NCI-H82 (cell line): ENCODE measurements at regions not wholly inside any gene's neighbourhood (a gene's known extent, or its start where the extent isn't known, plus 50 kb on each side); places are given as distances from the start of the nearest gene placed in this dataset.

Experiments used
- DNase-seq: peaks from one replicate; lab custom pipeline; 2025; lab: John Stamatoyannopoulos, UW

- DNase-seq, result no peak
Observed at GRCh38 chr1:168917796-168918195, 188.7 kb upstream of the ATP1B1 start.

DNA sequence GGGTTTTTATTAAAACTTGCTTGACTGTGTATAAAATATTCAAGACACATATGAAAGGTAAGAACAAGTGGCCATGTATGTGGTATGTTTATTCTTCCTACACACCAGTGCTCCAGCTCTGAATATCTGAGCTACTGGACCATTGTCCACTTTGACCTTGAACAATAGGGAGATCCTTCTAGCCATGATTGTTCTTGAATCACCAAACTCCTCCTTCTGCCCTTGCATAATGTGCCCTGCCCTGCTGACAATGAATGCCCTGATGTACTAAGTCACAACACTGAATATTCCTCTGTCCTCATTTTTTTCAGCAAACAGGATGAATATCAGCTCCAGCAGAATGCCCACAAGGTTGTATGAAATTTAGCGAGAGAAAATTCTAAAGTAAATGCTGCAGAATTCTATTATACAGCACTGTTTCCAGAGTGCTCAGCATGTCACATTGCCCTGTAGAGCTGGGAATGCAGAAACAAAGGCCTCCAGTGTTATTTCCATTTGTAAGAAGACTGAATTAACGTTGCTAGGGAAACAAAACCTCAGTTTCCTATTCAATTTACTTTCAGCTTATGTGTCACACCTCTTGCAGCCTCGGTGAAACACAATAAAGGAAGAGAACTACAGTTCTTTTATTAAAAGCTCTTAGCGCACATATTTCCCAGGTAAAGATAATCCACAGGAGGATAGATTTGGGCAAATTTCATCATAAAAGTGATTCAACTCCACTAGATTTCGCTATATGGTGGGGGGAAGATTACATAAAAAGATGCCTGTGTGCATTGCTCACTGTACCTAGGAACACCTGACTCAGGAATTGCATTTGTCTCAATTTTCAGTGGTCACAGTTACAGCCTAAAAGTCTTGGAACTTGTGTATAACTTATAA is 187.4 kb upstream of the ATP1B1 start:
- DNase-seq, result no peak

GRCh38 chr1:168920456-168921094 is 185.9 kb upstream of the ATP1B1 start:
- DNase-seq, result no peak

DNA sequence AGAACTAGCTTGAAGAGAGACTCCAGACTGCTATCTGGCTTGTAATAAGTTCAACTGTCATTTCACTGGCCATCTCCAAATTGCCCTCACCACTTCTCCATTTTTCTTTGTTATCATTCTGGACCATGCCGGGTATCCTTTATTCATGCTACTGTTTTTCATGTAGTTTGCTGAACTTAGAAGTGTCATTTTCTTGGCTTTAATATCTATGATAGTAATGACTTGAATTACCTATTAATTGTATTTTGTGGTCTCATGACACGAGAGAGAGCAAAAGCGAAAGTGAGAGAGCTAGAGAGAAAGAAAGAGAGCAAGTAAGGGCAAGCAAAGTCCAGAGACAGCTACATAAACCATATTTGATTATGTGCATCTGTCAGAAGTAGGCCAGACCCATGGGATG is 184.9 kb upstream of the ATP1B1 start:
- DNase-seq, result no peak

DNA sequence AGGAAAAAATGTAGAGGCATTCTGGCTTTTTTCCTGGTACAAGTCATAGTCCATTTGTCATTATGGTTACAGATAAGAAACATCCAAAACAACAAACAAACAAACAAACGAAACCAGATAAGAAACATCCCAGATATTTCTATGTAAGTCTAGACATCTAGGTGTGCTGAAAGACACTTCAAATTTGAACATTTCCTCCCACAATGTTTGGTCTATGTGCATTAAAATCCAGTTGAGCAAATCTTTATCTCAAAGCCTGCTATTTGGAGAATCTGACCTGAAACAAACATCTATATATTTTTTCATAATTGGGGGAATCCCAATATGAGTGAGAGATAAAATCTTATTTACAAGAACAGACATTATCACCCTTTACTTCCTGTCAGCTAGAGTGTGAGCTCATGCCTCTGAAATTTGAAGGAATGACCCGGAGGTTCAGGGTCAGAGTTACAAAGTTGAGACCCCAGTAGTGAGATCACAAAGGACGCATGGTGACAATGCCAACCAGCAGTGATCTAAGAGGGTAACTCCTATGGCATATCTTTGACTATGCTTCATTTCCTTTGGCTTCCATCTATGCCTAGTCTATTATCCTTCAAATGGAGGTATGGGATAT is 182.9 kb upstream of the ATP1B1 start:
- no peak for DNase-seq

- no peak for DNase-seq
Observed at GRCh38 chr1:168924976-168925375, 181.5 kb upstream of the ATP1B1 start.

DNA sequence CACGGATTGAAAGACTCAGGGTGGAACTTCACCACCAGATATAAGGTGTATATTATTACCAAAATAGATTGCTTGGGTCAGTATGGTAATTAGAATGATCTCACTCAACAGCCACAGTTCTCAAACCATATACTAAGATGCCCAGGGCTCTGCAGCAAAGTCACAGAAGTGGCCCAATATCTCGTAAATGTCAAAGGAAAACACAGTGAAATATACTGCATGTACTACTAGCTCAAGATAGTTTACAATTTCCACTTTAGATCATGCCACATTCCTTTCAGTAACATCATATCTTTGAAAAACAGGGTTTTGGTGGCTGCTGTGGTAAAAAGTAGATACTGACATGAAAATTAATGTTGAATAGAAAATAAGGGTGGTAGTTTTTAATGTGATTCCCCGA is 180.3 kb upstream of the ATP1B1 start:
- DNase-seq, result no peak

DNA sequence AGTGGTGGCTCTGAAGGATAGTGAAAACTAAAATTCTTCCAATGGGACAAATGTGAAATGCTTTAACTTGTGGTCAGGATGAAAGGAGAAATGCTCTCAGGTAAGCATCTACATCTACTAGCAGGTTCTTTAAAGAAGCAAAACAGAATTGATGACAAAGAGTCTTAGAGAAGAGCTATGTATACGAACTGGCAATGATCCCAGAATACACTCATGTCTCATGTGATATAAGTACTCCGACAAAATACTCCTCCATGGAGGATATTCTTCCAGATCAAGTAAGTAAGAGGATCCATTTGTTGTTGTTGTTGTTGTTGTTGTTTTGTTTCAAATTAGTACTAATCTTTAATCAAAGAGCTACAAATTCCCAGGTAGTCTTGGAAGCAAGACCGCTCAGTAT is 174.0 kb upstream of the ATP1B1 start:
- no peak for DNase-seq

- DNase-seq, result peak; percentile 48
Observed at GRCh38 chr1:168933141-168933805, 173.2 kb upstream of the ATP1B1 start.

GRCh38 chr1:168939110-168939946 is 167.2 kb upstream of the ATP1B1 start:
- no peak for DNase-seq

DNA sequence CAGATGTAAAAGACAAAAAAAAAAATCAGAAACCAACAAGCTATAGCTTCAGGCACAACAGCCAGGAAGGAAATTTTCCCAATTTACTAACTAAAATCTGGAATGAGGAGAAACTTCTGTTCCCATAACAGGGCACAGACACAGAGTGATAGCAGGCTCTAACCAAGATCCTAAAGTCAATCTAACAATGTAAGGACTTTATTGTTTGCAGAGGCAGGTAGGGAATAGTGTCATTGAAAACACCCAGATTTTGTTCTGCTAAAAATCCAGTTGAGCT is 166.6 kb upstream of the ATP1B1 start:
- no peak for DNase-seq

GRCh38 chr1:168941640-168942039 is 164.8 kb upstream of the ATP1B1 start:
- no peak for DNase-seq

- no peak for DNase-seq
Observed at GRCh38 chr1:168942165-168942564, 164.3 kb upstream of the ATP1B1 start.

- DNase-seq, result no peak
Observed at GRCh38 chr1:168945870-168946269, 160.6 kb upstream of the ATP1B1 start.

- DNase-seq, result no peak
Observed at GRCh38 chr1:168947041-168947440, 159.4 kb upstream of the ATP1B1 start.

- no peak for DNase-seq
Observed at GRCh38 chr1:168949672-168950071, 156.8 kb upstream of the ATP1B1 start.

DNA sequence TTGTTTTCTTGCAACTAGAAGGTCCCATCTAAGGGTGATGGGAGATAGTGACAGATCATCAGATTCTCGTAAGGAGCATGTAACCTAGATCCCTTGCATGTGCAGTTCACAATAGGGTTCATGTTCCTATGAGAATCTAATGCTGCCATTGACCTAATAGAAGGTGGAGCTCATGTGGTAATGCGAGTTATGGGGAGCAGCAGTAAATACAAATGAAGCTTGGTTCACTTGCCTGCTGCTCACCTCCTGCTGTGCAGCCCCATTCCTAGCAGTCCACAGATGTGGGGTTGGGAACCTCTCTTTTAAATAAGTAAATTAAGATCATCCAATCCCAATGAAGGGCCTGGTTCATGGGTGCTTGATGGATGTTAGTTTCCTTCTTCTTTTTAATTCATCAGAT is 148.7 kb upstream of the ATP1B1 start:
- DNase-seq, result no peak

DNA sequence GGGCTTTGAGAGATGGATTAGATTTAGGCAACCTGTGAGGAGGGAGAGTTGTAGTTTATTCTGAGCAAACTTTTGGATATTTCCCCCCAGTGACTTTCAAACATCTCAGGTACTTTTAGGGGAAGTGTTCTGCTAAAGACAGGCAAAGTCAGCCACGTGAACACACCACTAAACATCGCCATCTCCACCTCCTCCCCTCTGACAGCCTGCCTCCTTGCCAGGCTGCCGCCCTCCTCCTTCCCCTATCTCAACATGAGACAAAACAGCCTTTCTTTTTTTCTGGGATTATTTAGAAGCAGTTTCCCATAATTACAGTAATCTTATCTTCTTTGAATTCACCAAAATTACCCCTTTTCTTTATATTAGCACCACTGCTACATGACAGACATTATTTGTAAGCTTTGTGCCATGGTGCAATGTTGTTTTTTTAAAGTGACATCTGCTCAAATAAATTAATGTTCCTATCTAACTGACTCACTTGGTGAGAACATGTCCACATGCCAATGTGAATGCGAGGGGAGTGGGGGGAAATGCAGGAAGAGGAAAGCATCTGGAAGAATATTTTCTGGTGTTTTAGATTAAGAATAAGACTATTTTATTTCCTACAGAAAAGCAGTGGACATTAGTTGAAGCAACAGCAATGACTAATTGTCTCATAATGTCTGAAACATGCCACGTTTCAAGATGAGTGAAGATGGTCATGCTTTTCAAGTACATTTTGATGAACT is 147.8 kb upstream of the ATP1B1 start:
- DNase-seq, result no peak

- no peak for DNase-seq
Observed at GRCh38 chr1:168959382-168959781, 147.1 kb upstream of the ATP1B1 start.

DNA sequence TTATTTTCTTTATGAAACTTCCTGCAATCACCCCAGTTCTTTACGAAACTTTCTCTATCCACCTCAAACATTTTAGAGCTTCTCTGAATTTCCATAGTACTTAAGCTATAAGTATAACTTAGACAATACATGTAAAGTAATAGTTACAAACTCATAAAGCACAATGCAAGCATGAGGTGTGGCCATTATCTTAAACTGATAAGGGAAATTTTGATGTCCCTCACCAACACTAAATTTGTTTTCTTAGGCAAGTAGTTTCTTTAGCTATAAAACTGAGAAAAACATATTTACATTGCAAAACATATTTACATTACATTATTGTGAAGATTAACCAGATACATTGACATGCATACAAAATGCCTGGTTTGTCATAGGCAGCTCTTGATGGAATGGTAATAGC is 146.4 kb upstream of the ATP1B1 start:
- no peak for DNase-seq

DNA sequence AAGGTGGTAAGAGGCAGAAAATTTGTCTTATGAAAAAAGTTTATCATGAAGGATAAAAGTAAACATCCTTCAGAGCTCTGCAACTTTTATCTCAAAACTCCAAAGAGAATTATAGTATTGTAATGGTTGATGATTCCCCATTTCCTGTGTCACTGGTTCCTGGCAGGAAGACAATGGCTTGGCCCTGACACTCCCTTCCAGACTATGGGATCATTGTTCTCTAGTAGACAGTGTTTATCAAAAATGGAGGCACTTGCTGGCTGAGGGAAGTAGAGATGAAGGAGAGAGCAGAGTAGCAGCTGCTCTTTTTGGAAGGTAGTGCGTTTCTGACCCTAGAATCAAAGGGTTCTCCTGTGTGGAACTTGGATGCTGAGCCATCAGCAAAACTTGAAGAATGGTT is 145.9 kb upstream of the ATP1B1 start:
- no peak for DNase-seq
